ENCODE measurements at regions not wholly inside any gene's neighbourhood (a gene's known extent, or its start where the extent isn't known, plus 50 kb on each side); places are given as distances from the start of the nearest gene placed in this dataset.

GRCh38 chr2:52895726-52896340 lies 871.8 kb upstream of the CHAC2 start:
- H3K79me2 ChIP-seq (ENCODE audit: control insufficient read depth, low read length) = no peaks in the 10 kb centered on the region
- H3K9me2 ChIP-seq (replicated peaks; ENCODE audit: control insufficient read depth, low read length) = no peaks in the 10 kb centered on the region
- H3K9me3 ChIP-seq (ENCODE audit: control insufficient read depth, insufficient read depth, low read length) = peaks cover 6% of the 10 kb centered on the region; the same call in 1 of the 2 replicates
- no peaks in the 10 kb centered on the region for H3K4me1 ChIP-seq (ENCODE audit: control insufficient read depth, low read length)
- no peaks in the 10 kb centered on the region for H3F3A ChIP-seq (ENCODE audit: control insufficient read depth, insufficient read depth)
- TF ChIP-seq EZH2phosphoT487 (IDR thresholded peaks at IDR 0.05; ENCODE audit: borderline replicate concordance, low read length) (no peak), CTCF (IDR thresholded peaks at IDR 0.05; ENCODE audit: low read depth, low read length, poor library complexity, severe bottlenecking) (no peak)
- no peaks in the 10 kb centered on the region for H4K20me1 ChIP-seq (ENCODE audit: control insufficient read depth, insufficient read depth, low read depth, low read length)
- H3K36me3 ChIP-seq (ENCODE audit: control insufficient read depth, low read length) = no peaks in the 10 kb centered on the region
- no peak overlapping the region for H3K4me2 ChIP-seq (ENCODE audit: low read length)
- H3K27me3 ChIP-seq (ENCODE audit: control insufficient read depth, low read length) = no peaks in the 10 kb centered on the region
- no peak overlapping the region for H3K27ac ChIP-seq (ENCODE audit: low read depth, low read length)
- H3K4me3 ChIP-seq (ENCODE audit: low read length) = no peak overlapping the region

GRCh38 chr2:52886556-52886955 lies 881.0 kb upstream of the CHAC2 start:
- H3K4me3 ChIP-seq (ENCODE audit: low read length) = no peak overlapping the region
- H3K36me3 ChIP-seq (ENCODE audit: control insufficient read depth, low read length) = no peaks in the 10 kb centered on the region
- no peaks in the 10 kb centered on the region for H4K20me1 ChIP-seq (ENCODE audit: control insufficient read depth, insufficient read depth, low read depth, low read length)
- no peaks in the 10 kb centered on the region for H3K27me3 ChIP-seq (ENCODE audit: control insufficient read depth, low read length)
- TF ChIP-seq EZH2phosphoT487 (IDR thresholded peaks at IDR 0.05; ENCODE audit: borderline replicate concordance, low read length) = no peak
- no peak for TF ChIP-seq CTCF (IDR thresholded peaks at IDR 0.05; ENCODE audit: low read depth, low read length, poor library complexity, severe bottlenecking)
- no peaks in the 10 kb centered on the region; the same call in 1 of the 2 replicates for H3K9me3 ChIP-seq (ENCODE audit: control insufficient read depth, insufficient read depth, low read length)
- H3K4me2 ChIP-seq (ENCODE audit: low read length) = no peak overlapping the region
- H3K79me2 ChIP-seq (ENCODE audit: control insufficient read depth, low read length) = no peaks in the 10 kb centered on the region
- H3K9me2 ChIP-seq (replicated peaks; ENCODE audit: control insufficient read depth, low read length) = no peaks in the 10 kb centered on the region
- H3K4me1 ChIP-seq (ENCODE audit: control insufficient read depth, low read length) = no peaks in the 10 kb centered on the region
- H3F3A ChIP-seq (ENCODE audit: control insufficient read depth, insufficient read depth) = no peaks in the 10 kb centered on the region
- H3K27ac ChIP-seq (ENCODE audit: low read depth, low read length) = no peak overlapping the region

GRCh38 chr2:52884761-52885352 lies 882.7 kb upstream of the CHAC2 start:
- H3K79me2 ChIP-seq (ENCODE audit: control insufficient read depth, low read length) = no peaks in the 10 kb centered on the region
- H3K9me3 ChIP-seq (ENCODE audit: control insufficient read depth, insufficient read depth, low read length) = no peaks in the 10 kb centered on the region; the same call in 1 of the 2 replicates
- H4K20me1 ChIP-seq (ENCODE audit: control insufficient read depth, insufficient read depth, low read depth, low read length) = no peaks in the 10 kb centered on the region
- no peak overlapping the region for H3K4me2 ChIP-seq (ENCODE audit: low read length)
- no peaks in the 10 kb centered on the region for H3K27me3 ChIP-seq (ENCODE audit: control insufficient read depth, low read length)
- no peak for TF ChIP-seq EZH2phosphoT487 (IDR thresholded peaks at IDR 0.05; ENCODE audit: borderline replicate concordance, low read length)
- TF ChIP-seq CTCF (IDR thresholded peaks at IDR 0.05; ENCODE audit: low read depth, low read length, poor library complexity, severe bottlenecking) = no peak
- H3K4me3 ChIP-seq (ENCODE audit: low read length) = no peak overlapping the region
- no peaks in the 10 kb centered on the region for H3K9me2 ChIP-seq (replicated peaks; ENCODE audit: control insufficient read depth, low read length)
- H3K4me1 ChIP-seq (ENCODE audit: control insufficient read depth, low read length) = no peaks in the 10 kb centered on the region
- no peak overlapping the region for H3K27ac ChIP-seq (ENCODE audit: low read depth, low read length)
- no peaks in the 10 kb centered on the region for H3F3A ChIP-seq (ENCODE audit: control insufficient read depth, insufficient read depth)
- no peaks in the 10 kb centered on the region for H3K36me3 ChIP-seq (ENCODE audit: control insufficient read depth, low read length)

Data from DOHH2 (cell line).